Vagina (tissue), 2 donors: ENCODE measurements at regions not wholly inside any gene's neighbourhood (a gene's known extent, or its start where the extent isn't known, plus 50 kb on each side); places are given as distances from the start of the nearest gene placed in this dataset.

ENCODE experiments used
- POLR2A ChIP-seq, 2 donors: fragments of 450-650 bp; IDR thresholded peaks; one replicate each; pipeline ENCODE4 v1.6.1; 2017; ENCODE audit warnings: antibody characterized with exemption in 2 of 2, mild to moderate bottlenecking in 2 of 2, moderate library complexity in 2 of 2
- POLR2AphosphoS5 ChIP-seq, 2 donors: sonication (generic); formaldehyde crosslinking; IDR thresholded peaks; one replicate each; pipeline ENCODE4 v1.9.0; 2017; ENCODE audit warnings: antibody characterized with exemption in 2 of 2, mild to moderate bottlenecking in 2 of 2, low read depth in 1 of 2; ENCODE audit not compliant: insufficient read depth in 1 of 2
- TF ChIP-seq, protein P1 (sequence below), 3 experiments: fragments of 450-650 bp in 2 of 3; fragments of 200-600 bp in 1 of 3; sonication (generic) in 1 of 3; IDR thresholded peaks; one replicate each; pipeline ENCODE4 v1.5.1; 2017 to 2019; ENCODE audit warnings: antibody characterized with exemption in 3 of 3, mild to moderate bottlenecking in 2 of 3, moderate library complexity in 2 of 3

DNA sequence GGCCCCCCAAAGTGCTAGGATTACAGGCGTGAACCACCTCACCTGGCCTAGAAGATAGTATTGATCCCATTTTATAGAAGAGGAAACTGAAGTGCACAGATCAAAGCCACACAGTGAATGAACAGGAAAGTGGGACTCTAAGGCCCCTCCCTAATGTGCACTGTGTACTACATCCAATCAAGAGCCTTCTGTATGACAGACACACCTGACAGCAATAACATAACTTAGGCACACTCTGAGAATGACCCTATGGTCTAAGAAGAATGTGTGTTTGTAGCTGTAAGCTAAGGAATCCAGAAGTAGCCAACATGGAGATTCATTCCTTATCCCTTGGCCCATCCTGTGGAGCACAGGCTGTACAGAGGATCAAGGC, 271.2 kb downstream of the SMARCA2 start:
- no peak for TF ChIP-seq POLR2AphosphoS5 (IDR thresholded peaks at IDR 0.05; ENCODE audit: insufficient read depth in 1 of 2, low read depth in 1 of 2)
- TF ChIP-seq, protein P1, sequence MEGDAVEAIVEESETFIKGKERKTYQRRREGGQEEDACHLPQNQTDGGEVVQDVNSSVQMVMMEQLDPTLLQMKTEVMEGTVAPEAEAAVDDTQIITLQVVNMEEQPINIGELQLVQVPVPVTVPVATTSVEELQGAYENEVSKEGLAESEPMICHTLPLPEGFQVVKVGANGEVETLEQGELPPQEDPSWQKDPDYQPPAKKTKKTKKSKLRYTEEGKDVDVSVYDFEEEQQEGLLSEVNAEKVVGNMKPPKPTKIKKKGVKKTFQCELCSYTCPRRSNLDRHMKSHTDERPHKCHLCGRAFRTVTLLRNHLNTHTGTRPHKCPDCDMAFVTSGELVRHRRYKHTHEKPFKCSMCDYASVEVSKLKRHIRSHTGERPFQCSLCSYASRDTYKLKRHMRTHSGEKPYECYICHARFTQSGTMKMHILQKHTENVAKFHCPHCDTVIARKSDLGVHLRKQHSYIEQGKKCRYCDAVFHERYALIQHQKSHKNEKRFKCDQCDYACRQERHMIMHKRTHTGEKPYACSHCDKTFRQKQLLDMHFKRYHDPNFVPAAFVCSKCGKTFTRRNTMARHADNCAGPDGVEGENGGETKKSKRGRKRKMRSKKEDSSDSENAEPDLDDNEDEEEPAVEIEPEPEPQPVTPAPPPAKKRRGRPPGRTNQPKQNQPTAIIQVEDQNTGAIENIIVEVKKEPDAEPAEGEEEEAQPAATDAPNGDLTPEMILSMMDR (IDR thresholded peaks at IDR 0.05) = no peak
- no peak for TF ChIP-seq POLR2A (IDR thresholded peaks at IDR 0.05)
